Colonic mucosa (tissue), 4 donors: ENCODE measurements at regions not wholly inside any gene's neighbourhood (a gene's known extent, or its start where the extent isn't known, plus 50 kb on each side); places are given as distances from the start of the nearest gene placed in this dataset.
"Not testable (repeated sequence)": the region's sequence is repeated elsewhere in the genome, so short reads cannot be mapped to it uniquely, and the experiment has no call there.

ENCODE experiments used
- DNase-seq: peaks from one replicate; pipeline ENCODE4 v3.0.0-alpha.2; 2020
- H3K27ac ChIP-seq: fragments of 200-600 bp; one replicate; pipeline ENCODE4 v1.8.0; 2021
- H3K27me3 ChIP-seq: fragments of 200-600 bp; one replicate; pipeline ENCODE4 v1.8.0; 2021
- H3K36me3 ChIP-seq: fragments of 200-600 bp; one replicate; pipeline ENCODE4 v1.8.0; 2021
- H3K4me1 ChIP-seq: fragments of 200-600 bp; one replicate; pipeline ENCODE4 v1.8.0; 2021; ENCODE audit warnings: mild to moderate bottlenecking
- H3K4me3 ChIP-seq: fragments of 200-600 bp; one replicate; pipeline ENCODE4 v1.8.0; 2021
- H3K9ac ChIP-seq, 2 donors: one replicate each; pipeline ENCODE4 v1.7.0; 2013; ENCODE audit warnings: control low read depth in 2 of 2, low read depth in 2 of 2, low read length in 2 of 2
- H3K9me3 ChIP-seq: fragments of 200-600 bp; one replicate; pipeline ENCODE4 v1.8.0; 2021
- intact Hi-C: fragments of 100-400 bp; cut with DNase I; formaldehyde crosslinking; loops from one replicate; pipeline ENCODE4 v1.14.1; 2022
- TF ChIP-seq, protein P1 (sequence below): fragments of 200-600 bp; IDR thresholded peaks from one replicate; pipeline ENCODE4 v1.8.0; 2022; ENCODE audit warnings: antibody characterized with exemption, mild to moderate bottlenecking
- donor health status: healthy.
- donor health status: DM: no; HTN: no; CAD: no.
- donor health status: DM: no; HTN: no; CAD: no.

DNA sequence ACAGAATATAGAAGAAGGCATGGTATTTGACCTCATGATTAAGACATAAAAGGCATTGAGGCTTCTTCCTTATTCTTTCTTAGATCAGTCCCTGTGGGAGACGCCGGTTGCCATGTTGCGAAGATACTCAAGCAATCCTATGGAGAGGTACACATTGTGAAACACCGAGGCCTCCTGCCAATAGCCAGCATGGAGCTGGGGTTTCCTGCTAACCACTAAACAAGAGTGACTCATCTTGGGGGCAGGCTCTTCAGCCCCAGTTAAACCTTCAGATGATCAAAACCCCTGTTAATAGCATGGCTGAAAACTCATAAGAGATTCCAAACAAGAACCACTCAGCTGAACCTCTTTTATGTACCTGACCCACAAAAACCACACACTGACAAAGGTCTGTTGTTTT, 478.8 kb downstream of the CD83 start:
- H3K36me3 ChIP-seq, result no peaks in the 10 kb centered on the region
- intact Hi-C loops, result no loop called here
- no peak overlapping the region for H3K4me3 ChIP-seq
- H3K27me3 ChIP-seq, result no peaks in the 10 kb centered on the region
- H3K9me3 ChIP-seq, result no peaks in the 10 kb centered on the region
- no peak overlapping the region for H3K9ac ChIP-seq
- H3K4me1 ChIP-seq, result no peaks in the 10 kb centered on the region
- TF ChIP-seq, protein P1, sequence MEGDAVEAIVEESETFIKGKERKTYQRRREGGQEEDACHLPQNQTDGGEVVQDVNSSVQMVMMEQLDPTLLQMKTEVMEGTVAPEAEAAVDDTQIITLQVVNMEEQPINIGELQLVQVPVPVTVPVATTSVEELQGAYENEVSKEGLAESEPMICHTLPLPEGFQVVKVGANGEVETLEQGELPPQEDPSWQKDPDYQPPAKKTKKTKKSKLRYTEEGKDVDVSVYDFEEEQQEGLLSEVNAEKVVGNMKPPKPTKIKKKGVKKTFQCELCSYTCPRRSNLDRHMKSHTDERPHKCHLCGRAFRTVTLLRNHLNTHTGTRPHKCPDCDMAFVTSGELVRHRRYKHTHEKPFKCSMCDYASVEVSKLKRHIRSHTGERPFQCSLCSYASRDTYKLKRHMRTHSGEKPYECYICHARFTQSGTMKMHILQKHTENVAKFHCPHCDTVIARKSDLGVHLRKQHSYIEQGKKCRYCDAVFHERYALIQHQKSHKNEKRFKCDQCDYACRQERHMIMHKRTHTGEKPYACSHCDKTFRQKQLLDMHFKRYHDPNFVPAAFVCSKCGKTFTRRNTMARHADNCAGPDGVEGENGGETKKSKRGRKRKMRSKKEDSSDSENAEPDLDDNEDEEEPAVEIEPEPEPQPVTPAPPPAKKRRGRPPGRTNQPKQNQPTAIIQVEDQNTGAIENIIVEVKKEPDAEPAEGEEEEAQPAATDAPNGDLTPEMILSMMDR, result no peak
- DNase-seq, result no peak
- no peak overlapping the region for H3K27ac ChIP-seq

DNA sequence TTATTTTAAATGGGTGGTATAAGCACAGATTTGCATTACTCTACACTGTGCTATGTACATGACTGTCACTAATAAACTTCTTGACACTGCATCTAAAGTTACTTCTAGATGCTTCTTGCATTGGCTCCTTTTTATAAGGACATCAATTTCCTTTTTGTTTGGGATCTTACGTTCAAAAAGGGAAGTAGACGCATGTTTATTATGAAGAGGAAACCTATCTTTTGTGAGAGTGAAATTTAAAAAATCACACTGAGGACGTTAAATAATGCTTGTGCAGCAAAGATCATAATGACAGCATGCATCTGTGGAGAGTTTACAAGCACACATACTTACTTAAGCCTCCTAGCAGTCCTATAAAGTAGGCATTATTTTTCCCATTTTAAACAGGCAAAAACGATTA, 479.5 kb downstream of the CD83 start:
- no peaks in the 10 kb centered on the region for H3K4me1 ChIP-seq
- intact Hi-C loops, result no loop called here
- no peaks in the 10 kb centered on the region for H3K27me3 ChIP-seq
- TF ChIP-seq, protein P1, result no peak
- H3K9me3 ChIP-seq, result no peaks in the 10 kb centered on the region
- no peak overlapping the region for H3K4me3 ChIP-seq
- H3K36me3 ChIP-seq, result no peaks in the 10 kb centered on the region
- DNase-seq, result no peak
- H3K27ac ChIP-seq, result no peak overlapping the region
- H3K9ac ChIP-seq, result no peak overlapping the region

DNA sequence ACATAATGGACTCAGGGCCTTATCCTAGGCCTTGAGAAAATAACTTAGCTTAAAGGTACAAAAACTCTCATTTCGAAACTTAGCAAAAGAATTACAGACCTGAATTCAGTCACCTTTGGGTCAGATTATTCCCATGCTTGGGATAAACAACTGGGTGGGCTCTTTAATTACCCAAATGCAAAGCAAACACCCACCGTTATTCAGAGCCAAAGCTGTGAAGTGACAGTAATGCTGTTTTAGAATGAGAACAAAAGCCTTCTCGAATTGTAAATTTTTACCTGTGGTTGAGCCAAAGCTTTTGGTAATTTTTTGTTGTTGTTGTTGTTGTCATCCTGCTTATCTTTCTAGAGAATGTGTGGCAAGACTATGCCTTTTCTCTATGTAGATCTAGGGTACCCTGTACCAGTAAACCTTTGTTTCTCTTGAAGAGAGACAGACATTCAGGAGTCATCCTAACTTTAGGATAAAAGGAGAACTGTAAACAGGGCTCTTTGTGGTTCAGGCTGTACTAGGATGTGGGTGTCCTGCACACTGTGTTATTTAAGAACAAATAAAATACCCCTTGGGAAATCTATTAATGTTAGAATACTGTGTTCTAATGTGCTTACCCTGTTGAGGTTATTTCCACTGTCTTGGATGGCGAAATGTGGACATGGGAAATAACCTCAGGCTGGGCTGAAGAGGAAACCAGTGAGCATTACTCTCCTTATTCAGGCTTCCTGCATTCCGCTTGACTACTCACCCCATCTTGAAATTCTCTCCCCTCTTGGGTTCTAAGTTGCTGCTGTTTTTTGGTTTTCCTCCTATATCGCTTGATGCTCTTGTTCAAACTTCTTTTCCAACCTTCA, 480.7 kb downstream of the CD83 start:
- no peaks in the 10 kb centered on the region for H3K27me3 ChIP-seq

DNA sequence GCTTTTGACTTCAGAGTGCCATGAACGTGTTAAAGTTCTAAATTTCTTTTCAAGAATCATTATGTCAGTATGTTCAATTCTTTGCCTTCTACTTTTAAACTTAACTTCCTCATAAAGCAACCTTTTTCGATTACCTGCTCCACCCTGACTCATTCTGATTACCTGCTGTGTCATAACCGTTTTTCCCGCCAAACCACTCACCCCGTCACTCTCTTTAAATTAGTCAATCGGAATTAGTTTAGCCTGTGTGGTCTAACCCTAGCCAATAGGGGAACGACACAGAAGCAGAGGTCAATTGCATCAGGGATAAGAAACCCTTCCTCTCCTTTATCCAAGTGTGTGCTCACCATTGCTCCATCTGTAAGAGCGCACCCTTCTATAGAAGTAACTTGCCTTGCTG, 482.7 kb downstream of the CD83 start:
- DNase-seq, H3K36me3 ChIP-seq, H3K27ac ChIP-seq, H3K9ac ChIP-seq, H3K4me3 ChIP-seq, H3K9me3 ChIP-seq, H3K4me1 ChIP-seq, H3K27me3 ChIP-seq, intact Hi-C loops: not testable (repeated sequence)

More for the DNA sequence above, 480.7 kb downstream of the CD83 start:
- Histone ChIP-seq H3K36me3 (no peaks in the 10 kb centered on the region), H3K9ac (no peak overlapping the region), H3K4me3 (no peak overlapping the region), H3K4me1 (no peaks in the 10 kb centered on the region), H3K9me3 (no peaks in the 10 kb centered on the region), H3K27ac (no peak overlapping the region)
- DNase-seq, result no peak
- intact Hi-C loops, result no loop called here
- TF ChIP-seq, protein P1, result no peak

DNA sequence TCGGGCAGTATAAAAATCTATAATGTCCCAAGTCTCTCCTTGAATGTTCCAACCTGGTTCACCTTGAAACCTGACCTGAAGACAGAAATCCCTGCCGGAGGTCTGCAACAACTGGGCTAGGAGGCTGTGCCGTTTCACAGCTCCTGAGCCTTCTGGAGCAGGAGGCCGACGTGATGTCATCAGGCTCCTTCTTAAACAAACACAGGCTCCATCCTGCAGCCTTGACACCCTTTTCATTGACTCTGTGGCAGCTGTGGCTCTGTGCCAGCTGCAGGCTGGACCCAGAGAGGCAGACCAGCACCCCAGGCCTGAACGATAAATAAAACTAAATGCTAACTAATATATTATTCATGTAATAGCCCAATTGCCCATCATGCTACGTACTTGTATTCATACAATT, 483.9 kb downstream of the CD83 start:
- no peaks in the 10 kb centered on the region for H3K9me3 ChIP-seq
- no peak overlapping the region for H3K9ac ChIP-seq
- intact Hi-C loops, result no loop called here
- H3K27me3 ChIP-seq, result no peaks in the 10 kb centered on the region
- no peak for DNase-seq
- TF ChIP-seq, protein P1, result no peak
- H3K36me3 ChIP-seq, result no peaks in the 10 kb centered on the region
- no peak overlapping the region for H3K4me3 ChIP-seq
- H3K4me1 ChIP-seq, result no peaks in the 10 kb centered on the region
- H3K27ac ChIP-seq, result no peak overlapping the region

DNA sequence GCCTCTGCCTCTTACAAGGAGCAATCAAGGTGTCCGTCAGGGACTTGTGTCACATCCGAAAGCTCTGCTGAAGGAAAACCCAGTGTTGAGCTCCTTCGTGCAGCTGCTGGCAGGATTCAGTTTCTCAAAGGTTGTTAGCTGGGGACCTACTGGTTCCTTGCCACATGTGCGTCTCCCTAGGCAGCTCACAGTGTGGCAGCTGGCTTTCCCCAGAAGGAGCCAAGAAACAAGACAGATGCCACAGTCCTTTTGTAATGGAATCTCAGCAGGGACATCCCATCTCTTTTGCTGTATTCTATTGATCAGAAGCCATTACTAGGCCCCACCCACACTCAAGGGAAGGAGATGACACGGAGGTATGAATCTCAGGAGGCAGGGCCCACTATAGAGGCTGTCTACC, 488.8 kb downstream of the CD83 start:
- no peak overlapping the region for H3K27ac ChIP-seq
- intact Hi-C loops, result no loop called here
- no peaks in the 10 kb centered on the region for H3K4me1 ChIP-seq
- no peaks in the 10 kb centered on the region for H3K9me3 ChIP-seq
- no peaks in the 10 kb centered on the region for H3K27me3 ChIP-seq
- TF ChIP-seq, protein P1, result no peak
- DNase-seq, result no peak
- H3K4me3 ChIP-seq, result no peak overlapping the region
- no peaks in the 10 kb centered on the region for H3K36me3 ChIP-seq
- no peak overlapping the region for H3K9ac ChIP-seq
